ENCODE measurements at regions not wholly inside any gene's neighbourhood (a gene's known extent, or its start where the extent isn't known, plus 50 kb on each side); places are given as distances from the start of the nearest gene placed in this dataset.

DNA sequence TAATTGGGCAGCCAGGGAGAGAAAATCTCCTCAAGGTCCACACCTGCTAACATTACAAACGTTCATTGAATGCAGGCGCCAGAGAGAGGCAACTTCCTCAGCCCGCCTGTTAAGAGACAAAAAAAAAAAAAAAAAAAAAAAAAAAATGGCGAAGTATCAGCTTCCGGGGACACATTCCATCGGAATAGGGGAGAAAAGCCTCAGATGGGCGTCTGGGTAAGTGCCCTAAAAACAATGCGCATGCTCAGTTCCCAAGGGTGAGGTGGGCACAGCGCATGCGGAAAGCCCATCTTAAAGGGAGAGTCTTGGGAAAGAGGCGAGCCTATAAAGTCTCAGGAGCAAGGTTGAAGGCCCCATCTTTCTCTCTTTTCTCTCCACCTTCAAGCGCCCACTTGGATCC, 1139.7 kb upstream of the CELF2 start:
- TF ChIP-seq POLR2A (IDR thresholded peaks at IDR 0.05), result no peak
- TF ChIP-seq, protein P1, sequence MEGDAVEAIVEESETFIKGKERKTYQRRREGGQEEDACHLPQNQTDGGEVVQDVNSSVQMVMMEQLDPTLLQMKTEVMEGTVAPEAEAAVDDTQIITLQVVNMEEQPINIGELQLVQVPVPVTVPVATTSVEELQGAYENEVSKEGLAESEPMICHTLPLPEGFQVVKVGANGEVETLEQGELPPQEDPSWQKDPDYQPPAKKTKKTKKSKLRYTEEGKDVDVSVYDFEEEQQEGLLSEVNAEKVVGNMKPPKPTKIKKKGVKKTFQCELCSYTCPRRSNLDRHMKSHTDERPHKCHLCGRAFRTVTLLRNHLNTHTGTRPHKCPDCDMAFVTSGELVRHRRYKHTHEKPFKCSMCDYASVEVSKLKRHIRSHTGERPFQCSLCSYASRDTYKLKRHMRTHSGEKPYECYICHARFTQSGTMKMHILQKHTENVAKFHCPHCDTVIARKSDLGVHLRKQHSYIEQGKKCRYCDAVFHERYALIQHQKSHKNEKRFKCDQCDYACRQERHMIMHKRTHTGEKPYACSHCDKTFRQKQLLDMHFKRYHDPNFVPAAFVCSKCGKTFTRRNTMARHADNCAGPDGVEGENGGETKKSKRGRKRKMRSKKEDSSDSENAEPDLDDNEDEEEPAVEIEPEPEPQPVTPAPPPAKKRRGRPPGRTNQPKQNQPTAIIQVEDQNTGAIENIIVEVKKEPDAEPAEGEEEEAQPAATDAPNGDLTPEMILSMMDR (IDR thresholded peaks at IDR 0.05), result no peak
